HEK293 (cell line): ENCODE measurements at regions not wholly inside any gene's neighbourhood (a gene's known extent, or its start where the extent isn't known, plus 50 kb on each side); places are given as distances from the start of the nearest gene placed in this dataset.

Experiments used
- CTCF ChIA-PET: fragments of 350-600 bp; formaldehyde crosslinking; extraction: SDS; loops from one replicate; lab custom pipeline; 2021; ENCODE audit warnings: antibody characterized with exemption; lab: Yijun Ruan, JAX
- POLR2A ChIA-PET: fragments of 300-600 bp; formaldehyde crosslinking; extraction: SDS; loops from one replicate; lab custom pipeline; 2020; ENCODE audit warnings: antibody characterized with exemption, inconsistent platforms; lab: Yijun Ruan, JAX
- H3K27ac ChIP-seq: fragments of 200-500 bp; sonication (Bioruptor generic); 2 replicates; pipeline ENCODE4 v1.5.1; 2014; ENCODE audit warnings: low read depth, low read length, control low read depth, inconsistent platforms; ENCODE audit errors: extremely low read depth
- H3K36me3 ChIP-seq, 2 experiments: fragments of 200-500 bp in 1 of 2; sonication (Bioruptor generic) in 1 of 2; 1 replicate in 1 of 2; 2 replicates in 1 of 2; pipeline ENCODE4 v1.5.1; 2014 to 2017; ENCODE audit warnings: inconsistent platforms in 2 of 2, low read length in 2 of 2; ENCODE audit not compliant: control insufficient read depth in 2 of 2, insufficient read depth in 1 of 2
- H3K4me1 ChIP-seq: fragments of 200-500 bp; sonication (Bioruptor generic); 2 replicates; pipeline ENCODE4 v1.5.1; 2014; ENCODE audit warnings: mild to moderate bottlenecking, low read length, inconsistent platforms; ENCODE audit not compliant: control insufficient read depth, insufficient read depth
- H3K4me3 ChIP-seq: 2 replicates; pipeline ENCODE4 v1.5.1; 2011; ENCODE audit warnings: low read depth, mild to moderate bottlenecking, control low read depth, low read length, moderate library complexity
- H3K9me3 ChIP-seq: fragments of 200-500 bp; sonication (Bioruptor generic); 2 replicates; pipeline ENCODE4 v1.5.1; 2014; ENCODE audit warnings: low read depth, low read length, inconsistent platforms; ENCODE audit not compliant: control insufficient read depth, insufficient read depth
- BCL11B ChIP-seq: fragments of 450-650 bp; formaldehyde crosslinking; IDR thresholded peaks from 2 replicates; pipeline ENCODE4 v1.5.1; 2016; ENCODE audit warnings: low read depth, missing biosample characterization, missing genetic modification characterization
- KLF7 ChIP-seq: fragments of 450-650 bp; formaldehyde crosslinking; IDR thresholded peaks from 2 replicates; pipeline ENCODE4 v1.5.1; 2016; ENCODE audit warnings: missing biosample characterization, missing genetic modification characterization, borderline replicate concordance
- KLF8 ChIP-seq: fragments of 450-650 bp; formaldehyde crosslinking; IDR thresholded peaks from 2 replicates; pipeline ENCODE4 v1.5.1; 2016; ENCODE audit warnings: missing biosample characterization, missing genetic modification characterization
- PRDM2 ChIP-seq: fragments of 450-650 bp; formaldehyde crosslinking; IDR thresholded peaks from 2 replicates; pipeline ENCODE4 v1.5.1; 2016; ENCODE audit warnings: missing biosample characterization, missing genetic modification characterization, borderline replicate concordance
- RBAK ChIP-seq: fragments of 450-650 bp; formaldehyde crosslinking; IDR thresholded peaks from 2 replicates; pipeline ENCODE4 v1.5.1; 2016; ENCODE audit warnings: missing biosample characterization, missing genetic modification characterization
- SCRT2 ChIP-seq: fragments of 450-650 bp; formaldehyde crosslinking; IDR thresholded peaks from 2 replicates; pipeline ENCODE4 v1.5.1; 2016; ENCODE audit warnings: missing biosample characterization, missing genetic modification characterization
- ZBTB10 ChIP-seq: fragments of 450-650 bp; formaldehyde crosslinking; IDR thresholded peaks from 2 replicates; pipeline ENCODE4 v1.5.1; 2016; ENCODE audit warnings: missing biosample characterization, missing genetic modification characterization
- ZBTB48 ChIP-seq: fragments of 450-650 bp; formaldehyde crosslinking; IDR thresholded peaks from 2 replicates; pipeline ENCODE4 v1.5.1; 2016; ENCODE audit warnings: missing biosample characterization, missing genetic modification characterization
- ZNF37A ChIP-seq: fragments of 450-650 bp; IDR thresholded peaks from 2 replicates; pipeline ENCODE4 v1.5.1; 2018; ENCODE audit warnings: missing biosample characterization, missing genetic modification characterization
- ZNF529 ChIP-seq: fragments of 450-650 bp; formaldehyde crosslinking; IDR thresholded peaks from 2 replicates; pipeline ENCODE4 v1.5.1; 2017; ENCODE audit warnings: missing genetic modification characterization, missing biosample characterization; ENCODE audit not compliant: insufficient replicate concordance
- ZNF544 ChIP-seq: fragments of 450-650 bp; formaldehyde crosslinking; IDR thresholded peaks from 2 replicates; pipeline ENCODE4 v1.5.0; 2017; ENCODE audit warnings: missing biosample characterization, missing genetic modification characterization
- ZNF600 ChIP-seq: fragments of 450-650 bp; formaldehyde crosslinking; IDR thresholded peaks from 2 replicates; pipeline ENCODE4 v1.5.1; 2016; ENCODE audit warnings: missing biosample characterization, missing genetic modification characterization
- ZNF626 ChIP-seq: fragments of 450-650 bp; sonication (Bioruptor Pico); formaldehyde crosslinking; IDR thresholded peaks from 2 replicates; pipeline ENCODE4 v1.5.1; 2018; ENCODE audit warnings: missing biosample characterization, missing genetic modification characterization, inconsistent platforms
- ZNF707 ChIP-seq: fragments of 450-650 bp; formaldehyde crosslinking; IDR thresholded peaks from 2 replicates; pipeline ENCODE4 v1.5.1; 2016; ENCODE audit warnings: missing biosample characterization, missing genetic modification characterization
- ZNF830 ChIP-seq: fragments of 450-650 bp; IDR thresholded peaks from 2 replicates; pipeline ENCODE4 v1.5.0; 2018; ENCODE audit warnings: missing biosample characterization, missing genetic modification characterization, low read depth, mild to moderate bottlenecking, moderate library complexity
- ZNF837 ChIP-seq: fragments of 450-650 bp; formaldehyde crosslinking; IDR thresholded peaks from 2 replicates; pipeline ENCODE4 v1.5.1; 2016; ENCODE audit warnings: missing biosample characterization, missing genetic modification characterization
- ZNF843 ChIP-seq: fragments of 450-650 bp; formaldehyde crosslinking; IDR thresholded peaks from 2 replicates; pipeline ENCODE4 v1.5.1; 2016; ENCODE audit warnings: missing biosample characterization, missing genetic modification characterization
- TF ChIP-seq, protein P1 (sequence below): IDR thresholded peaks from 2 replicates; pipeline ENCODE4 v1.6.1; 2011; ENCODE audit warnings: mild to moderate bottlenecking, low read depth, low read length, borderline replicate concordance
- TF ChIP-seq, protein P2 (sequence below): fragments of 450-650 bp; formaldehyde crosslinking; IDR thresholded peaks from 2 replicates; pipeline ENCODE4 v1.5.1; 2016; ENCODE audit warnings: missing biosample characterization, missing genetic modification characterization

DNA sequence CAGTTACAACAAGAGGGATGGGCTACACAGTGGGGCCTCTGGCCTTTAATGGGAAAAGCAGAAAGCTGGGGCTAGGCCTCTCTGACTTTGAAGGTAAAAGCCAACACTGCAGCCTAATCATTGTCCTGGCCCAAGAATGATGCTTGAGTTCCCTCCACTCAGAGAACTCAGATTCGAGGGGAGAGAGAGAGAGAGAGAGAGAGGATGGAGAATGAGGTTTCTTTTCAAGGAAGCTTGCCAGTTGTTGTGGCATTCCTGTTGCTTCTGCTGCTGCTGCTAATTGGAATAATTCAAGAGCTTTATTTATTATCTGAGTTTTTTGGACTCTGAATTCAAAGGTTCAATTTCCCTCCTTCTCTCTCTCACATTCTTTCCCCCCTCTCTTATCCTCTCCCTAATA lies 144.6 kb upstream of the IRX6 start:
- CTCF ChIA-PET = no interaction called here
- Histone ChIP-seq H3K36me3 (no peaks in the 10 kb centered on the region), H3K4me1 (no peaks in the 10 kb centered on the region), H3K27ac (no peak overlapping the region)
- POLR2A ChIA-PET = no interaction called here
- TF ChIP-seq ZNF843 = no peak
- TF ChIP-seq, all 188 proteins: peak for 0
- Histone ChIP-seq H3K9me3 (no peaks in the 10 kb centered on the region), H3K4me3 (no peak overlapping the region)

- no peak overlapping the region for H3K27ac ChIP-seq
- ChIA-PET POLR2A (no interaction called here), CTCF (no interaction called here)
- no peak overlapping the region for H3K4me3 ChIP-seq
- H3K9me3 ChIP-seq = no peaks in the 10 kb centered on the region
- H3K36me3 ChIP-seq = no peaks in the 10 kb centered on the region
- no peak for TF ChIP-seq ZNF837
- TF ChIP-seq KLF8 = no peak
- no peak for TF ChIP-seq ZNF37A
- TF ChIP-seq RBAK (tag by site-specific recombination) = no peak
- TF ChIP-seq ZNF529 = no peak
- no peak for TF ChIP-seq ZNF600 (tag by site-specific recombination)
- no peak for TF ChIP-seq BCL11B
- TF ChIP-seq ZBTB10 (tag by site-specific recombination) = no peak
- TF ChIP-seq, protein P1, sequence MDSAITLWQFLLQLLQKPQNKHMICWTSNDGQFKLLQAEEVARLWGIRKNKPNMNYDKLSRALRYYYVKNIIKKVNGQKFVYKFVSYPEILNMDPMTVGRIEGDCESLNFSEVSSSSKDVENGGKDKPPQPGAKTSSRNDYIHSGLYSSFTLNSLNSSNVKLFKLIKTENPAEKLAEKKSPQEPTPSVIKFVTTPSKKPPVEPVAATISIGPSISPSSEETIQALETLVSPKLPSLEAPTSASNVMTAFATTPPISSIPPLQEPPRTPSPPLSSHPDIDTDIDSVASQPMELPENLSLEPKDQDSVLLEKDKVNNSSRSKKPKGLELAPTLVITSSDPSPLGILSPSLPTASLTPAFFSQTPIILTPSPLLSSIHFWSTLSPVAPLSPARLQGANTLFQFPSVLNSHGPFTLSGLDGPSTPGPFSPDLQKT = no peak
- no peak for TF ChIP-seq ZNF707 (tag by site-specific recombination)
- TF ChIP-seq ZNF544 (tag by site-specific recombination) = no peak
- no peak for TF ChIP-seq ZNF626 (tag by site-specific recombination)
- TF ChIP-seq KLF7 = no peak
- TF ChIP-seq SCRT2 = no peak
- H3K4me1 ChIP-seq = no peaks in the 10 kb centered on the region
Observed at GRCh38 chr16:55179852-55180585, 144.0 kb upstream of the IRX6 start.

GRCh38 chr16:55184052-55184451 lies 140.0 kb upstream of the IRX6 start:
- POLR2A ChIA-PET = no interaction called here

More at GRCh38 chr16:55184052-55184451, 140.0 kb upstream of the IRX6 start:
- Histone ChIP-seq H3K36me3 (no peaks in the 10 kb centered on the region), H3K4me1 (no peaks in the 10 kb centered on the region), H3K9me3 (no peaks in the 10 kb centered on the region), H3K27ac (no peak overlapping the region), H3K4me3 (no peak overlapping the region)
- CTCF ChIA-PET = no interaction called here
- TF ChIP-seq ZBTB48 (tag by site-specific recombination) (no peak), PRDM2 (no peak), ZNF830 (tag by site-specific recombination) (no peak)
- TF ChIP-seq, protein P2, sequence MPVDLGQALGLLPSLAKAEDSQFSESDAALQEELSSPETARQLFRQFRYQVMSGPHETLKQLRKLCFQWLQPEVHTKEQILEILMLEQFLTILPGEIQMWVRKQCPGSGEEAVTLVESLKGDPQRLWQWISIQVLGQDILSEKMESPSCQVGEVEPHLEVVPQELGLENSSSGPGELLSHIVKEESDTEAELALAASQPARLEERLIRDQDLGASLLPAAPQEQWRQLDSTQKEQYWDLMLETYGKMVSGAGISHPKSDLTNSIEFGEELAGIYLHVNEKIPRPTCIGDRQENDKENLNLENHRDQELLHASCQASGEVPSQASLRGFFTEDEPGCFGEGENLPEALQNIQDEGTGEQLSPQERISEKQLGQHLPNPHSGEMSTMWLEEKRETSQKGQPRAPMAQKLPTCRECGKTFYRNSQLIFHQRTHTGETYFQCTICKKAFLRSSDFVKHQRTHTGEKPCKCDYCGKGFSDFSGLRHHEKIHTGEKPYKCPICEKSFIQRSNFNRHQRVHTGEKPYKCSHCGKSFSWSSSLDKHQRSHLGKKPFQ (tag by site-specific recombination) = no peak
